ENCODE measurements at regions not wholly inside any gene's neighbourhood (a gene's known extent, or its start where the extent isn't known, plus 50 kb on each side); places are given as distances from the start of the nearest gene placed in this dataset.

DNA sequence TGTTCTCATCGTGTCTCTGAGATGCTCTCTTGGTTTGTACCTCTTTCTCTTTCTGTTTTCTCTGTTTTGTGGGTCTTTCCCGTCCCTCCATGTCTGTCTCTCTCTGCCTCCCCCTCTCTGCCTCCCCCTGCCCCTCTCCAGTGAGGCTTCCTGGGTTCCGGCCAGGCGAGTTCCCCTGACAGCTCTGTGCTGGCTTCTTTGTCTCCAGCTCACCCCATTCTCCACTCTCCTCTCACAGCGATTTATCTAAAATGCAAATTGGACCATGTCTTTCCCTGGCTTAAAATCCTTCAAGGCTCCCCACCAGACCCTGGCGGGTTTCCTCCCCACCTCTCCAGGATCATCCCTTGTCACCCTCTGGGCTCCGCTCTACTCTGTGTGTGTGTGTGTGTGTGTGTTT is 202.4 kb upstream of the POU3F1 start:
- TF ChIP-seq ZFP30 (CRISPR knock-in tag; IDR thresholded peaks at IDR 0.05) (no peak), BACH2 (CRISPR knock-in tag; IDR thresholded peaks at IDR 0.05; ENCODE audit: borderline replicate concordance) (no peak), PPARA (CRISPR knock-in tag; IDR thresholded peaks at IDR 0.05; ENCODE audit: borderline replicate concordance) (no peak), ZFP3 (CRISPR knock-in tag; IDR thresholded peaks at IDR 0.05) (no peak), ESRRG (CRISPR knock-in tag; IDR thresholded peaks at IDR 0.05) (no peak), SNAI2 (CRISPR knock-in tag; IDR thresholded peaks at IDR 0.05) (no peak), ZC3H10 (CRISPR knock-in tag; IDR thresholded peaks at IDR 0.05) (no peak)
- TF ChIP-seq, protein P1, sequence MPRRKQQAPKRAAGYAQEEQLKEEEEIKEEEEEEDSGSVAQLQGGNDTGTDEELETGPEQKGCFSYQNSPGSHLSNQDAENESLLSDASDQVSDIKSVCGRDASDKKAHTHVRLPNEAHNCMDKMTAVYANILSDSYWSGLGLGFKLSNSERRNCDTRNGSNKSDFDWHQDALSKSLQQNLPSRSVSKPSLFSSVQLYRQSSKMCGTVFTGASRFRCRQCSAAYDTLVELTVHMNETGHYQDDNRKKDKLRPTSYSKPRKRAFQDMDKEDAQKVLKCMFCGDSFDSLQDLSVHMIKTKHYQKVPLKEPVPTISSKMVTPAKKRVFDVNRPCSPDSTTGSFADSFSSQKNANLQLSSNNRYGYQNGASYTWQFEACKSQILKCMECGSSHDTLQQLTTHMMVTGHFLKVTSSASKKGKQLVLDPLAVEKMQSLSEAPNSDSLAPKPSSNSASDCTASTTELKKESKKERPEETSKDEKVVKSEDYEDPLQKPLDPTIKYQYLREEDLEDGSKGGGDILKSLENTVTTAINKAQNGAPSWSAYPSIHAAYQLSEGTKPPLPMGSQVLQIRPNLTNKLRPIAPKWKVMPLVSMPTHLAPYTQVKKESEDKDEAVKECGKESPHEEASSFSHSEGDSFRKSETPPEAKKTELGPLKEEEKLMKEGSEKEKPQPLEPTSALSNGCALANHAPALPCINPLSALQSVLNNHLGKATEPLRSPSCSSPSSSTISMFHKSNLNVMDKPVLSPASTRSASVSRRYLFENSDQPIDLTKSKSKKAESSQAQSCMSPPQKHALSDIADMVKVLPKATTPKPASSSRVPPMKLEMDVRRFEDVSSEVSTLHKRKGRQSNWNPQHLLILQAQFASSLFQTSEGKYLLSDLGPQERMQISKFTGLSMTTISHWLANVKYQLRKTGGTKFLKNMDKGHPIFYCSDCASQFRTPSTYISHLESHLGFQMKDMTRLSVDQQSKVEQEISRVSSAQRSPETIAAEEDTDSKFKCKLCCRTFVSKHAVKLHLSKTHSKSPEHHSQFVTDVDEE (CRISPR knock-in tag; IDR thresholded peaks at IDR 0.05): no peak
- TF ChIP-seq, protein P2, sequence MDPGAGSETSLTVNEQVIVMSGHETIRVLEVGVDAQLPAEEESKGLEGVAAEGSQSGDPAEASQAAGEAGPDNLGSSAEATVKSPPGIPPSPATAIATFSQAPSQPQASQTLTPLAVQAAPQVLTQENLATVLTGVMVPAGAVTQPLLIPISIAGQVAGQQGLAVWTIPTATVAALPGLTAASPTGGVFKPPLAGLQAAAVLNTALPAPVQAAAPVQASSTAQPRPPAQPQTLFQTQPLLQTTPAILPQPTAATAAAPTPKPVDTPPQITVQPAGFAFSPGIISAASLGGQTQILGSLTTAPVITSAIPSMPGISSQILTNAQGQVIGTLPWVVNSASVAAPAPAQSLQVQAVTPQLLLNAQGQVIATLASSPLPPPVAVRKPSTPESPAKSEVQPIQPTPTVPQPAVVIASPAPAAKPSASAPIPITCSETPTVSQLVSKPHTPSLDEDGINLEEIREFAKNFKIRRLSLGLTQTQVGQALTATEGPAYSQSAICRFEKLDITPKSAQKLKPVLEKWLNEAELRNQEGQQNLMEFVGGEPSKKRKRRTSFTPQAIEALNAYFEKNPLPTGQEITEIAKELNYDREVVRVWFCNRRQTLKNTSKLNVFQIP (CRISPR knock-in tag; IDR thresholded peaks at IDR 0.05; ENCODE audit: borderline replicate concordance, low read depth): no peak
- TF ChIP-seq, protein P3, sequence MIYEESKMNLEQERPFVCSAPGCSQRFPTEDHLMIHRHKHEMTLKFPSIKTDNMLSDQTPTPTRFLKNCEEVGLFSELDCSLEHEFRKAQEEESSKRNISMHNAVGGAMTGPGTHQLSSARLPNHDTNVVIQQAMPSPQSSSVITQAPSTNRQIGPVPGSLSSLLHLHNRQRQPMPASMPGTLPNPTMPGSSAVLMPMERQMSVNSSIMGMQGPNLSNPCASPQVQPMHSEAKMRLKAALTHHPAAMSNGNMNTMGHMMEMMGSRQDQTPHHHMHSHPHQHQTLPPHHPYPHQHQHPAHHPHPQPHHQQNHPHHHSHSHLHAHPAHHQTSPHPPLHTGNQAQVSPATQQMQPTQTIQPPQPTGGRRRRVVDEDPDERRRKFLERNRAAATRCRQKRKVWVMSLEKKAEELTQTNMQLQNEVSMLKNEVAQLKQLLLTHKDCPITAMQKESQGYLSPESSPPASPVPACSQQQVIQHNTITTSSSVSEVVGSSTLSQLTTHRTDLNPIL (CRISPR knock-in tag; IDR thresholded peaks at IDR 0.05; ENCODE audit: low read depth): no peak
- TF ChIP-seq, protein P4, sequence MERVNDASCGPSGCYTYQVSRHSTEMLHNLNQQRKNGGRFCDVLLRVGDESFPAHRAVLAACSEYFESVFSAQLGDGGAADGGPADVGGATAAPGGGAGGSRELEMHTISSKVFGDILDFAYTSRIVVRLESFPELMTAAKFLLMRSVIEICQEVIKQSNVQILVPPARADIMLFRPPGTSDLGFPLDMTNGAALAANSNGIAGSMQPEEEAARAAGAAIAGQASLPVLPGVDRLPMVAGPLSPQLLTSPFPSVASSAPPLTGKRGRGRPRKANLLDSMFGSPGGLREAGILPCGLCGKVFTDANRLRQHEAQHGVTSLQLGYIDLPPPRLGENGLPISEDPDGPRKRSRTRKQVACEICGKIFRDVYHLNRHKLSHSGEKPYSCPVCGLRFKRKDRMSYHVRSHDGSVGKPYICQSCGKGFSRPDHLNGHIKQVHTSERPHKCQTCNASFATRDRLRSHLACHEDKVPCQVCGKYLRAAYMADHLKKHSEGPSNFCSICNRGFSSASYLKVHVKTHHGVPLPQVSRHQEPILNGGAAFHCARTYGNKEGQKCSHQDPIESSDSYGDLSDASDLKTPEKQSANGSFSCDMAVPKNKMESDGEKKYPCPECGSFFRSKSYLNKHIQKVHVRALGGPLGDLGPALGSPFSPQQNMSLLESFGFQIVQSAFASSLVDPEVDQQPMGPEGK (CRISPR knock-in tag; IDR thresholded peaks at IDR 0.05; ENCODE audit: borderline replicate concordance): no peak

All from SK-N-SH treated with all-trans-retinoic acid at 6 μM for 48 hours (cell line).